Thymus (tissue), 11 donors: ENCODE measurements at regions not wholly inside any gene's neighbourhood (a gene's known extent, or its start where the extent isn't known, plus 50 kb on each side); places are given as distances from the start of the nearest gene placed in this dataset.

Experiments used
- DNase-seq, 9 donors: peaks; one replicate each; pipeline ENCODE4 v3.0.0-alpha.2; 2013; ENCODE audit warnings: low spot score in 9 of 9, low read depth in 6 of 9, missing footprints in 1 of 9
- H3K27ac ChIP-seq, 2 donors: one replicate each; pipeline ENCODE4 v1.5.1; 2013; ENCODE audit warnings: control low read depth in 1 of 2, low read depth in 1 of 2, low read length in 1 of 2, mild to moderate bottlenecking in 1 of 2, moderate library complexity in 1 of 2
- H3K27me3 ChIP-seq, 2 donors: one replicate each; pipeline ENCODE4 v1.5.1; 2013; ENCODE audit warnings: low read length in 1 of 2; ENCODE audit not compliant: control insufficient read depth in 2 of 2, insufficient read depth in 1 of 2
- H3K36me3 ChIP-seq, 2 donors: one replicate each; pipeline ENCODE4 v1.5.1; 2013; ENCODE audit warnings: low read length in 1 of 2, mild to moderate bottlenecking in 1 of 2, moderate library complexity in 1 of 2; ENCODE audit not compliant: control insufficient read depth in 2 of 2, insufficient read depth in 2 of 2
- H3K4me1 ChIP-seq, 2 donors: one replicate each; pipeline ENCODE4 v1.5.1; 2013; ENCODE audit warnings: low read length in 2 of 2; ENCODE audit not compliant: control insufficient read depth in 2 of 2, insufficient read depth in 2 of 2
- H3K4me3 ChIP-seq, 2 donors: one replicate each; pipeline ENCODE4 v1.5.1; 2013; ENCODE audit warnings: low read length in 2 of 2, control low read depth in 1 of 2, mild to moderate bottlenecking in 1 of 2
- H3K9me3 ChIP-seq, 2 donors: one replicate each; pipeline ENCODE4 v1.5.1; 2013; ENCODE audit warnings: low read length in 1 of 2, mild to moderate bottlenecking in 1 of 2; ENCODE audit not compliant: control insufficient read depth in 2 of 2, insufficient read depth in 1 of 2
- WGBS: extraction: QIAGEN DNeasy Blood & Tissue Kit; methylation state at CpG from one replicate; pipeline ENCODE4 v1.1.7; 2013; 5-methylcytosine and 5-hydroxymethylcytosine counted together
- donor health status: healthy.

- Histone ChIP-seq H3K27me3 (no peaks in the 10 kb centered on the region), H3K9me3 (no peaks in the 10 kb centered on the region), H3K27ac (no peak overlapping the region), H3K36me3 (no peaks in the 10 kb centered on the region), H3K4me1 (no peaks in the 10 kb centered on the region), H3K4me3 (no peak overlapping the region)
- no peak for DNase-seq
- 98% methylated on average over 2 of the region's 2 CpGs for WGBS
These were observed 109.4 kb upstream of the GPRIN3 start for GRCh38 chr4:89416960-89417359.

GRCh38 chr4:89413518-89413917 is 105.9 kb upstream of the GPRIN3 start:
- H3K27ac ChIP-seq, result no peak overlapping the region
- no peak for DNase-seq
- 93% methylated on average over 1 of the region's 1 CpG for WGBS
- no peaks in the 10 kb centered on the region for H3K4me1 ChIP-seq
- H3K4me3 ChIP-seq, result no peak overlapping the region
- no peaks in the 10 kb centered on the region for H3K9me3 ChIP-seq
- H3K27me3 ChIP-seq, result no peaks in the 10 kb centered on the region
- H3K36me3 ChIP-seq, result no peaks in the 10 kb centered on the region

GRCh38 chr4:89411539-89412309 is 104.1 kb upstream of the GPRIN3 start:
- Histone ChIP-seq H3K27ac (no peak overlapping the region), H3K9me3 (no peaks in the 10 kb centered on the region), H3K36me3 (no peaks in the 10 kb centered on the region), H3K4me1 (no peaks in the 10 kb centered on the region), H3K27me3 (no peaks in the 10 kb centered on the region), H3K4me3 (no peak overlapping the region)
- DNase-seq, result no peak
- 97% methylated on average over 6 of the region's 6 CpGs for WGBS

GRCh38 chr4:89410687-89411086 is 103.1 kb upstream of the GPRIN3 start:
- Histone ChIP-seq H3K27me3 (no peaks in the 10 kb centered on the region), H3K27ac (no peak overlapping the region), H3K4me1 (no peaks in the 10 kb centered on the region), H3K9me3 (no peaks in the 10 kb centered on the region), H3K36me3 (no peaks in the 10 kb centered on the region), H3K4me3 (no peak overlapping the region)
- 87% methylated on average over 1 of the region's 1 CpG for WGBS
- no peak for DNase-seq

GRCh38 chr4:89404530-89404929 is 96.9 kb upstream of the GPRIN3 start:
- no peak overlapping the region for H3K4me3 ChIP-seq
- no peaks in the 10 kb centered on the region for H3K27me3 ChIP-seq
- H3K36me3 ChIP-seq, result no peaks in the 10 kb centered on the region
- no peak for DNase-seq
- H3K9me3 ChIP-seq, result no peaks in the 10 kb centered on the region
- no peak overlapping the region for H3K27ac ChIP-seq
- H3K4me1 ChIP-seq, result no peaks in the 10 kb centered on the region
- 80% methylated on average over 3 of the region's 3 CpGs for WGBS

GRCh38 chr4:89403826-89404225 is 96.2 kb upstream of the GPRIN3 start:
- no peak for DNase-seq

GRCh38 chr4:89400287-89401035 is 92.9 kb upstream of the GPRIN3 start:
- Histone ChIP-seq H3K4me3 (no peak overlapping the region), H3K4me1 (no peaks in the 10 kb centered on the region), H3K36me3 (no peaks in the 10 kb centered on the region), H3K9me3 (no peaks in the 10 kb centered on the region), H3K27me3 (no peaks in the 10 kb centered on the region), H3K27ac (no peak overlapping the region)
- WGBS, result 98% methylated on average over 7 of the region's 7 CpGs
- no peak for DNase-seq

More at GRCh38 chr4:89403826-89404225, 96.2 kb upstream of the GPRIN3 start:
- H3K9me3 ChIP-seq, result no peaks in the 10 kb centered on the region
- H3K4me1 ChIP-seq, result no peaks in the 10 kb centered on the region
- H3K4me3 ChIP-seq, result no peak overlapping the region
- H3K27me3 ChIP-seq, result no peaks in the 10 kb centered on the region
- H3K27ac ChIP-seq, result no peak overlapping the region
- no peaks in the 10 kb centered on the region for H3K36me3 ChIP-seq
- WGBS, result 94% methylated on average over 2 of the region's 2 CpGs

- H3K27me3 ChIP-seq, result no peaks in the 10 kb centered on the region
- no peaks in the 10 kb centered on the region for H3K36me3 ChIP-seq
- no peak for DNase-seq
- H3K9me3 ChIP-seq, result no peaks in the 10 kb centered on the region
- no peak overlapping the region for H3K27ac ChIP-seq
- no peaks in the 10 kb centered on the region for H3K4me1 ChIP-seq
- H3K4me3 ChIP-seq, result no peak overlapping the region
These were observed 91.0 kb upstream of the GPRIN3 start for GRCh38 chr4:89398644-89399043.

- WGBS, result 72% methylated on average over 4 of the region's 4 CpGs
These were observed 90.5 kb upstream of the GPRIN3 start for GRCh38 chr4:89398146-89398545.

More at GRCh38 chr4:89398146-89398545, 90.5 kb upstream of the GPRIN3 start:
- no peaks in the 10 kb centered on the region for H3K36me3 ChIP-seq
- no peak overlapping the region for H3K4me3 ChIP-seq
- H3K27ac ChIP-seq, result no peak overlapping the region
- H3K4me1 ChIP-seq, result no peaks in the 10 kb centered on the region
- DNase-seq, result no peak
- no peaks in the 10 kb centered on the region for H3K9me3 ChIP-seq
- no peaks in the 10 kb centered on the region for H3K27me3 ChIP-seq
